NCI-H345 treated with DMSO at 0.1 percent for 48 hours (cell line): ENCODE measurements at regions not wholly inside any gene's neighbourhood (a gene's known extent, or its start where the extent isn't known, plus 50 kb on each side); places are given as distances from the start of the nearest gene placed in this dataset.
"Not testable (repeated sequence)": the region's sequence is repeated elsewhere in the genome, so short reads cannot be mapped to it uniquely, and the experiment has no call there.

ENCODE experiments used
- DNase-seq: peaks from one replicate; lab custom pipeline; 2025; ENCODE audit not compliant: unreplicated experiment; lab: John Stamatoyannopoulos, UW

DNA sequence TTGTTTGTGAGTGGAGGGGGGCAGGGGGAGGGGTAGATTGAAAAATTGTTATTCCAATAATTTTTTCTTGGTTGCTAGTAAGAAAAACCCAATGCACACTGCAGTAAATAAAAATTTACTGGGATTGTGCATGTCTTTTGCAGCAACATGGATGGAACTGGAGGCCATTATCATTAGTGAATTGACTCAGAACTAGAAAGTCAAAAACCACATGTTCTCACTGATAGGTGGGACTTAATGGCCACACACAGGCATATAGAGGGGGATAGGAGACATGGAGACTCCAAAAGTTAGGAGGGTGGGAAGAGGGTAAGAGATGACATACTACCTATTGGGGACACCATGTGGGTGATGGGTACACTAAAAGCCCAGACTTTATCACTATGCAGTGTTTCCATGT, 67.2 kb downstream of the BUB3 start:
- DNase-seq: no peak

DNA sequence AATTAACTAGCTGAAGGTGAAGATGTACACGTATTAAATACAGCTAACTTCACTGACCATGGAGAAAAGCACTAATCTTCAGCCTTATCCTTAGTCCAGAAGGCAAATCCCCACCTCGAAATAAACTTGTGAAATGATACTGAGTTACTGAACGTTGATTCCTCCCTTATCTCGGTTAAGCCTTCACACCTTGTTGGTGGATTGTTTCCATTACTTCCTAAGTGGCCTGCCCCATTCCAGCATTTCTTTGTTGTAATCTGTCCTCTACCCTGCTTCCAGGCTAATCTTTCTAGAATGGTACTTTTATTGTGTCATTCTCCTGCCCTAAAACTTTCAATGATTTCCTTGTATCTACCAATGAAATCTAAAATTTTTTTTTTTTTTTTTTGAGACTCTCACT, 68.6 kb downstream of the BUB3 start:
- no peak for DNase-seq

DNA sequence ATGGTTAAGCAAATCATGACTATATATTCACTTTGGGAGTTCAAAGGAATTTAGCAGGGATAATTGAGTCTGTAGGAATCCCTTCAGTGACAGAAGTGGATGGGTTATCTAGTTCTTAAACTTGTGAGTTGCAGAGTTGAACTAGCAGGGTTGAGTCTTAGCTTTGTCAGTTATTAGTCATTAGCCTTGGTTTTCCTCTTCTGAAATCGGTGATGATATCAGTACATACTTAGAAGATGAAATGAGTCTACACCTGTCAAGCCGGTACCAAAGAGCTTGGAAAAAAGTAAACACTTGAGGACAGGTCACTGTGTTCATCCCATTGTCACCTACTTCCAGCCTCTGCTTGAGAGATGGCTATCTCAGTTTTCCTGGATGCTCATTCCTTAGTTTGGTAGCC, 73.5 kb downstream of the BUB3 start:
- no peak for DNase-seq

DNA sequence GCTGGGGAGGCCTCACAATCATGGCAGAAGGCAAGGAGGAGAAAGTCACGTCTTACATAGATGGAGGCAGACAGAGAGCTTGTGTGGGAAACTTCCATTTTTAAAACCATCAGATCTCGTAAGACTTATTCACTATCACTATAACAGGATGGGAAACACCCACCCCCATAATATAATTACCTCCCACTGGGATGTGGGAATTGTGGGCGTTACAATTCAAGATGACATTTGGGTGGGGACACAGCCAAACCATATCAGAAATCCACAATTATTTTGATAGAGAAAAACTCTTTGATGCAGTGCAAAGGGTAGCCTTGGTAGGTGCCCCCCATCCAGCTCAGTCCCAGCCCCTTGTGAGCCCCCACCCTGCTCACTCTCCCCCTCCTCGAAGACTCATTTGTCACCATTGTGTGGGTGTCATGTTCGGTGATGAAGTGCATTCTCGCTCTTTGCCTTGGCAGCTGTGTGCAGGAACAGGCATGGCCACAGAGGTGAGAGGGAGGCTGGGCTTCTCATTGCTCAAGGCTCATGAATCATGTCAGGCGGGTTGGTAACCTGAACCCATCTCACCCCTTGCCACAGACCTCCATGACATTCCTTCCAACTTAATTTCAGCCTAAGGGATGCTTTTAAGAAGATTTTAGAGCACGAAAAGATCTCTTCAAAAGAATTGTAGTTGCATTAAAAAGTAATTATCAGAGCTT, 75.9 kb downstream of the BUB3 start:
- no peak for DNase-seq

DNA sequence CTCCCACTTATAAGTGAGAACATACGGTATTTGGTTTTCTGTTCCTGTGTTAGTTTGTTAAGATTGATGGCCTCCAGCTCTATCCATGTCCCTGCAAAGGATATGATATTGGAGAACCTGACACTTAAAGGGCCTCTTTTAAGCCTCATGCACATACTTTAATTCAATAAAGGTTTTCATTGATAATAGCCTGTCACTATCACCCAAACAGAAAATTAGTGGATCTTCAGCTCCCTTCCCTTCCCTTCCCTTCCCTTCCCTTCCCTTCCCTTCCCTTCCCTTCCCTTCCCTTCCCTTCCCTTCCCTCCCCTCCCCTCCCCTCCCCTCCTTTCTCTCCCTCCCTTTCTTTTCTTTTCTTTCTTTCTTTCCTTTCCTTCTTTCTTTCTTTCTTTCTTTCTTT, 78.7 kb downstream of the BUB3 start:
- not testable (repeated sequence) for DNase-seq

DNA sequence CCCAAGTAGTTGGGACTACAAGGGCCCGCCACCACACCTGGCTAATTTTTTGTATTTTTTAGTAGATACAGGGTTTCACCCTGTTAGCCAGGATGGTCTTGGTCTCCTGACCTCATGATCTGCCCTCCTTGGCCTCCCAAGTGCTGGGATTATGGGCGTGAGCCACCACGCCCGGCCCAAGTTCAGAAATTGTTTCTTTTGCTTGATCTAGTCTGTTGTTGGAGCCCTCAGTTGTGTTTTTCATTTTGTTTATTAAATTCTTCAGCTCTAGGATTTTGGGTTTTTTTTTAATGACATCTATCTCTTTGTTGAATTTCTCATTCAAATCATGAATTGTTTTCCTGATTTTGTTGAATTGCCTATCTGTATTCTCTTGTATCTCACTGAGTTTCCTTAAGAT, 80.8 kb downstream of the BUB3 start:
- not testable (repeated sequence) for DNase-seq

DNA sequence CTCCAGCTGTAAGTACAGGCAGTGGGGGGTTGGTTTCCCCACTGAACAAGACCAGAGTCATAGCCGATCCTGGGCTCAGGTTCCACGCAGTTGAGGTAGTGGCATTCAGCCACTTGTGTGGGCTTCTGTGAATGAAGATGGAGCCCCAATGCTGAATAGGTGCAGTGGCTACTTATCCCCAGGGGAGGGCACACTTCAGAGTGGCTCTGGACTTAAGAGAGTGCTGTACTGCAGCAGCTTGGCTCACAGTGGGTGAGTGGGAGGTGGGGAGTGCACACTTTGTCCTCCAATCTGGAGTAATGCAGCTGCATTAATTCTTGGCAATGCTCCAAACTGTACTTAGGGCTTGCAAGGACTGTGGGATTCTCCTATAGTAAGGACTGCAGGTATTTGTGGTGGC, 81.9 kb downstream of the BUB3 start:
- DNase-seq: no peak

DNA sequence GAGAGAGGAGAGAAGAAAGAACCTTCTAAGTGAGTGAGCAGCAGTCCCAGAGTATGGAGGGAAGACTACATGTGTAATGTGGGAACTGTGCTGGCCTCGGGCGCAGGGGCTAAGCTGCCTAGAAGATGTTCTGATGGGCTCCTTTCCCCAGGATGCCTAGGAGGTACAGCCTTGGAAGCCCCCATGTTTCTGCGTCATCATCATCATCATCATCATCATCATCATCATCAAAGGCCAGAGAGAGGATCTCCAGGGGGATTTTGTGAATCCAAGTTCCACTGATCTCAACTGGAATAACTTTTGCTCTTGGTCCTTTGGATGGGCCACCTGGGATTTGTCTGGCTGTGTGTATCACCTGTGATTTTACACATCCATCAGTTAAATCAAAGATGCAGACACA, 86.0 kb downstream of the BUB3 start:
- no peak for DNase-seq

DNA sequence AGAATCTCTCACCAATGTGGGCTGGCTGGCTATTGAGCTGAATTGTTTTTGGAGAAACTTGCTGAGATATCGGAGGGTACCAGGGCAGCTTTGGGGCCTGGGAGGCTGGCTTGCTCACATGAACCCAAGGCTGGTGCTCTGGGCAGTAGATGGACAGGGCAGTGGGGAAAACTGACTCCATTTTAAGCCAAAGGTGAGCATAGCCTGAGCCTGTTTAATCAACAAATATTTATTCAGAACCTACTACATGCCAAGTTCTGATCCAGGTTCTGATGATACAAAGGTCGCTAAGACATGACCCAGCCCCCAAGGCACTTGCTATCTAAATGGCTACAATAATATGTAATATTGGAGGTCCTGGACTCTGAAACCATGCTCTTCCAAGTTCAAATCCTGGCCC, 86.6 kb downstream of the BUB3 start:
- no peak for DNase-seq

DNA sequence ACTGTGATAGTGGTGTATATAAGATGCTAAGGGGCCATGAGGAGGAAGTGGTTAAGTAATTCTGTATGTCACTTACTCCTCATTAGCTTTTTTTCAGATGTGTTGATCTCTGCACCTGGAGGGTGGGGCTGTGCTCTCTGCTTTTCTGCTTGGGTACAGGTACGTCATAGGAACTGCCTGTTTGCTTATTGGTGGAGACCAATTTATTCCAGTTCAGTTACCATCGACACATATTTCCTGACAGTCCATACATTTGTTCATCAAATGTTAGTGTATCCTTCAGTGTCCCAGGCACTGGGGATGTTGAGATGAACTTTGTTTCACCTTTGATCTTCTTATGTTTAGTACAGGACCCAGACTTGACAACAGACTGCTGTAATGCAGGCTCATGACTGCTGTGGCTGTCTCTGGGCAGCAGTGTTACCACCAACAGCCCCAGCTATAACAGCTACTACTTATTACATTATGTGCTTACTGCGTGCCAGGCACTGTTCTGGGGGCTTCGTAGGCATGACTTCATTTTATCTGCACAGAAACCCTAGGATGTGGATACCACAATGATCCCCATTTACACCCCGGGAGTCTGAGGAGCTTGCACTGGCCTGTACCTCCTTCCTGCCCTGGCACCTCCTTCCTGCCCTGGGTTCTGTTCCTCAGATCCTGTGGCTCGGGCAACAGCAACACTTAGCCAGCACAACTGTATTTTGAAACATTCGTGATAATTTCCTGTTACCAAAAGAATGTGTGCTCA, 87.4 kb downstream of the BUB3 start:
- no peak for DNase-seq

DNA sequence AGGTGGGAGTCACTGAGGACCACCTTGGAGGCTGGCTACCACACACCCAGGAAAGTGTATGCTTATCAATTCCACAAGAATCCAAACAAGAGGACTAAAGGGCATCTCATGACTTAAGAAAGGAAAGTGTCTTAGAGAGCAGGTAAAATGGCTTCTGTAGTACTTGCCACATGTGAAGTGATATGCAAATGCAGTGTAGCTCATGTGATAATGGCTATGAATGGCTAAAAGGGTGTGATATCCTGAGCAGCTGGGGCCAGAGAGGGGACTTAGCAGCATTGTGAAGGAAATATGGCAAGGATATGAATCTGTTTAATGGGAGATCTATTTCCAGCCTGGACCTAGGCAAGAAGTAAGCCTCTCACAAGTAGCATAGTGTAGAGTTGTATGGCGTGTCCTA, 90.5 kb downstream of the BUB3 start:
- DNase-seq: no peak

DNA sequence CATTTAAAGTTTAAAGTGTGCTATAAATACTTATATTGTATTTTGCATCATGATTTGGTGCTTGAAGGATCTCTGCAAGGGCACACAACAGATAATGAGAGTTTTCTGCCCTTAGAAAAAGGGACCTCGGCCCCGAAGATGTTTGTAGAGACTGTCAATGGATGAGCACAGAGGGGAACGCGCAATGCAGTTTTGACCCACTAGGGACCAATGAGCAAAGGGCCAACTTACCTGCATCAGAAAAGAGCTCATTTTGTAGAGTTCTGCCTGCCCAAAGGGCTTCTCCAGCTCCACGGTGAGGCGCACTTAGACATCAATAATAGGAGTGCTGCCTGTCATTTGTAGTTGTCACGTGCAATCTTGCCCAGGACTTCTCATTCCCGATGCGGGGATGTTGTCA, 91.1 kb downstream of the BUB3 start:
- DNase-seq: no peak

DNA sequence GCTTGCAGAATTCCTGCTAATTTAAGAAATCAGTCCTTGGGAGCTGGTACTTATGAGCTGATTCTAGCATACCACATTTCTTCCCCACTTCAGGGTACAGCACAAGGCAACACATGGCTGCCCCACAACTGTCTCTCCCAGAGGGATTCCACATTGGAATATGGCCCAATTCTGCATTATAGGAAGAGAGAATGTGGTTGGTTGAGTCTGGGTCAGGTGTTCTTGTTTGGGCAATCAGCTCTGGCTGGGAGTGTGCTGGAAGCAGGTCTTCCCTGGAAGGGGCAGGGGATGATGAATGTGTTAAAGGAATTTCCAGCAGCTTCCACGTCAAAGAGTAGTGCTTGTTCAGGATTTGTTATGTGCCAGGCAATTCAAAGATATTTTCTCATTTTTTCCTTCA, 95.7 kb downstream of the BUB3 start:
- DNase-seq: no peak

DNA sequence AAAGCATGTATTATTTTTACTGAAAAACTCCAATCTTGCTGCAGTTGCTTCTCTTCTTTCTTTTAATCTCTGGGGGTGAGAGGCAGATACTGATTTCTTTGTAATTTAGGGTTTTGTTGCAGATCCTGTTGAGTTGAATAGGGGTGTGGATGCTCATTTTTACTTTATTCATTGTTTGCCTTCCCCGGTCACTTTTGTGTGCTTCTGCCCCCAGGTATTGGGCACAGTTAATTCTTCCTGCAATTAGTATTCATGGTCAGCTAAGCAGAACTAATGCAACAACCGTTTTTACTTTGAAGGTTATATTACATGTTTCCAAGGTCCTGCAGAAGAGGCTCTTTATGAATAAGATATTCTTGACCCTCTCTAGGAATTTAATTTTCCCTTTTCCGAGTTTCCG, 96.4 kb downstream of the BUB3 start:
- no peak for DNase-seq

DNA sequence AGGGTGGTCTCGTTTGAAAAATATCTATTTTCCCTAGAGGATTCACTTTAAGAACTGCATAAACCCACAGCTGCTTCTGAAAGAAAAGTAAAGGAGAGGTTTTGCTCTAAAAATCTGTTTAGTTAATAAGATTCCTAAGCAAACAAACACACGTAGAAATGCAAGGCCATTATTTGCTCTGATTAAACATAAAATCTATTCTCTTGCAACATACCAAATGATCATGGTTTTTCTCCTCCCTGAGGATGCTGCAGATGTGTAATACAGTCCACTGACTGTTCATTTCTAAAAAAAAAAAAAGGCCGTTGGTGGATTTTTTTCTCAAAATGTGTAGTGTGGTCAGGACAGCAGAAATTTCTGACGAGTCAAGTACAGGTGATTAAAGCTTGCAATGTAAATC, 98.6 kb downstream of the BUB3 start:
- no peak for DNase-seq

DNA sequence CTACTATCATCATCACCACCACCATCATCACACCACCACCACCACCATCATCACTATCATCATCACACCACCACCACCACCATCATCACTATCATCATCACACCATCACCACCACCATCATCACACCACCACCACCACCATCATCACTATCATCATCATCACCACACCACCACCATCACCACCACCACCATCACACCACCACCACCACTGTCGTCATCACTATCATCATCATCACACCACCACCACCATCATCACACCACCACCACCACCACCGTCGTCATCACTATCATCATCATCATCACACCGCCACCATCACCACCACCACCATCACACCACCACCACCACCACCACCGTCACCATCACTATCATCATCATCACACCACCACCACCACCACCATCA, 100.1 kb downstream of the BUB3 start:
- DNase-seq: not testable (repeated sequence)

DNA sequence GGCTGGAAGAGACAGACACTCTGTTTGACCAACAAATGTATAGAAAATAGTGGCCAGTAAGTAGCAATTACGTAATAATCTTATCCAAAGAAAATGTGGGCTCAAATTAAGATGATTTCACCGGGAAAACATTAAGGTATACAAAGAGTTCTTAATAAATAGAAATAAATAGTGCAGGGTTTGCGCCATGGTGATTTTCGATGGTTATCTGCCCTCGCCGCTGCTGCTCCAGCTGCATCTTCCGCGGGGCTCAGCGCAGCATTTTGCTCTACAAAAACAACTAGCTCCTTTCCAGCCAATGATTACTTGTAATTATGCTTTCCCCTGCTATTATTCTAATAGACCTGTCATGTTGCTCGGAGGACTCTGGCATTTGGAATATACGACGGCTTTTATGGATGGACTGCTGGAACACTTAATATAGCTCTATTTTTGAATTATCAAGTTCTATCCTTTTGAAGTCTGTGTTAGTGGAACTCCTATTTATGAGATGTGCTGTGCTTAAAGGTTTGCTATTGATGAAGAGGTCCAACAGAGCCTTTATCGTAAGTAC, 103.8 kb downstream of the BUB3 start:
- no peak for DNase-seq

DNA sequence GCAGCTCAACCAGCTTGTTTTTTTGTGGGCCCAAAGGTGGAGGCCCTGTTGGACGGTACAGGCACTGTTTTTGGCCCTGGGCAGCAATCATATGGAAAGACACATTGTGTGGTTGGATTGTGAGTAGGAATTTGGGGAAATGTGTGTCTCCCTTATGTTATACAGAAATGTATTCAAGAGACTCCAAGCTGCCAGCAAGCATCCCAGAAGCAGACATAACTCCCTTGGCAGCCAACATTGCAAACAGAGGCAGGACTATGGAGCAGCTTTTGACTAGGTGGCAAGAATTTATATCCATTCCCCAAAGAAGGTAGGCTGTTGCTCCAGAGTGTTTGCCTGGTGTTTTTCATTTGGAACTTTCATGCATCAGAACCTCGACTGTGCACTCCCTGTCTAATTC, 104.9 kb downstream of the BUB3 start:
- DNase-seq: no peak

DNA sequence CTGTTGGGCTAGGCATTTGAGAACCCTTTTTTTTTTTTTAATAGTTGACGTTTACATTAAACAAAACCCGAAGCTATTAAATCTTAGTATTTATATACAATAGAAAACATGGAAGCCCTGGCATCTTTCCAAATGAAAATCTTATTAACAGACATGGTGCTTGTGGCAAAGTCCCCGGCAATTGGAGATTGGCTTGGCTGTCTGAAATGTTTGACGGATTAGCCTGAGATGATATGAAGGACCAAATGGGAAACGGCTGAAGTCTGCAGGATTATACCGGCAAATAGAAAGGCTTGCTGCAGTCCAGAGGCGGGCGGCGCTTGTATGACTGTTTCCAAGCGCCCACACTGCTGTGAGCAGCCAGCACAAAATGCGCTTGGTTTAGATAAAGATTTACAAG, 105.6 kb downstream of the BUB3 start:
- DNase-seq: no peak

DNA sequence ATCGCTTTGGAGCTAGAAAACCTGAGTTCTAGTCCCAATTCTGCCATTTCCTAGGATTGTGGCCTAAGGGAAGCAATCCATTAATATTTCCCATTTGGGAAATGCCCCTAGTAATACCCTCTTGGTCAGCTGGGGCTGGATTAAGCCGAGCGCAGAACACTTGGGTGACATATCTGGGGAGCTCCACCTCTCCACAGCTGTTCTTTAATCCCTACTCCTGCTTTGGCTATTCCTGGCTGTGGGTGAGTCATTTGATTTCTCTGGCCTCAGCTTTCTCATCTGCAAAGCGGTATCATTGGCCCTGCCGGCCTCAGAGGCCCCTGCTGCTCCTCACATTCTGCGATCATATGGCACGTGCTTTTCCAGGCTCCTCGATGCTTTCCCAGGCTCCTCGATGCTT, 108.3 kb downstream of the BUB3 start:
- no peak for DNase-seq

DNA sequence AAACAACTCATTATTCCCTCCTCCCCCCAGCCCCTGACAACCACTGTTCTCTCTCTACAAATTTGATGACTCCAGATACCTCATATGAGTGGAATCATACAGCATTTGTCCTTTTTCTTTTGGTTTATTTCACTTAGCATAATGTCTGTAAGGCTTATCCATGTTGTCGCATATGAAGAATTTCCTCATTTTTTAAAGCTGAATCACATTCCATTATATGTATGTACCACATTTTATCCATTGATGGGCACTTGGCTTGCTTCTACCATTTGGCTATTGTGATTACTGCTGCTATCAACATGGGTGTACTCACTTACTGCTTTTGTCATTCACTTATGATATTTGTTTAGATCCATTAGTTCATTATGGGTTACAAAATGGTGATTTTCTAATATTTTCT, 112.8 kb downstream of the BUB3 start:
- DNase-seq: no peak

DNA sequence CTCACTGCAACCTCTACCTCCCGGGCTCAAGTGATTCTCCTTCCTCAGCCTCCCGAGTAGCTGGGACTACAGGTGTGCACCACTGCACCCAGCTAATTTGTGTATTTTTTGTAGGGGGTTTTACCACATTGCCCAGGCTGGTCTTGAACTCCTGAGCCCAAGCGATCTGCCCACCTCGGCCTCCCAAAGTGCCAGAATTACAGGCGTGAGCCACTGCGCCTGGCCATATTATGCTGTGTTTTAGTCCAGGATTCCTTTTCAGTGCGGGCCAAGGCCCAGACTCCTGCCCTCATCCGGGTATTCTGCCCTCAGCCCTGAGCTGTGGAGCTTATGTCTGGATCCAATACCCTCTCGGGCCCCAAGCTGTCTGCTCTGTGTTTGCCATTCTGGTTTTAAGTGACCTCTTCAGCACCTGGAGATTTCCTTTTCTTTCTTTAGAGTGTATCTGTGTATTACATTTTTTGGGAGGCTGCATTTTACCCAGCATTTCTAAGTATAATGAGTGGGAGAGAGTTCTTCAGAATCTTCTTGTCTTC, 114.9 kb downstream of the BUB3 start:
- no peak for DNase-seq
